ENCODE measurements at regions not wholly inside any gene's neighbourhood (a gene's known extent, or its start where the extent isn't known, plus 50 kb on each side); places are given as distances from the start of the nearest gene placed in this dataset.
A peak's percentile ranks its signal among the peaks of the same experiment; 100 is the strongest.

DNA sequence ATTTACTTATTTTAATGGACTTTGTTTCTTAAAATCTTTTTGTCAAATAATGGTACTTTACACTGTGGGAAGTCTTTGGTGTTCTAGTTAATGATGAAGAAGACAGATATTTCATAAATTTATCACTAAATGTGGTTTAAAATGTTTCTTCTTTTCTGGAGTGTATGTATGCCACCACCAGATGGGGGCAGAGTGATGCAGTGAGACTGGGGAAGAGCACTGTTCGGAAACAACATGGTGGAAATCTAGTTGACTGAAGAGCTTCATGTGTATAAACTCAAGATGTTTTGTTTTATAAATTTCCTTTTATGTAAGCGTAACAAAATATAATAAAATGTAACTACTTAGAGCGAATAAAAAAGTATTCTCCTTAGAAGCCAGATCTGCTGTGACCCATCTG, 195.1 kb downstream of the KCNE4 start:
- no peaks in the 10 kb centered on the region; a peak in 2 of 7 replicates for H3K36me3 Mint-ChIP-seq (ENCODE audit: insufficient read depth in 1 of 3, low read depth in 3 of 3)
- Histone ChIP-seq H3K18ac (ENCODE audit: insufficient read length, low read depth, low read length) (no peak overlapping the region), H2AK5ac (ENCODE audit: insufficient read length, low read length) (no peak overlapping the region), H2BK12ac (ENCODE audit: insufficient read length, low read depth, low read length) (no peak overlapping the region), H2BK120ac (ENCODE audit: low read depth, low read length, poor library complexity, severe bottlenecking) (no peak overlapping the region), H3K4ac (ENCODE audit: low read depth, low read length) (no peak overlapping the region), H2BK15ac (ENCODE audit: low read depth, low read length) (no peak overlapping the region), H3T11ph (ENCODE audit: low read length) (no peak overlapping the region), H3K9ac (ENCODE audit: extremely low read depth, insufficient read length, low read length) (no peak overlapping the region), H3K27me3 (ENCODE audit: insufficient read depth, low read length) (no peaks in the 10 kb centered on the region), H3K79me1 (ENCODE audit: insufficient read depth, low read depth, low read length, poor library complexity, severe bottlenecking) (no peaks in the 10 kb centered on the region), H3K79me2 (ENCODE audit: insufficient read depth, low read length) (no peaks in the 10 kb centered on the region), H4K8ac (replicated peaks; ENCODE audit: insufficient read length, low read depth, low read length) (no peak overlapping the region), H4K91ac (ENCODE audit: insufficient read length, low read depth, low read length) (no peak overlapping the region), H2BK20ac (ENCODE audit: low read depth, low read length, poor library complexity, severe bottlenecking) (no peak overlapping the region), H3K4me2 (ENCODE audit: insufficient read depth, insufficient read length, low read length) (no peak overlapping the region), H3K27ac (ENCODE audit: insufficient read length, low read depth, low read length) (no peak overlapping the region), H2AFZ (ENCODE audit: low read length) (no peak overlapping the region), H3K23me2 (ENCODE audit: insufficient read length, low read depth, low read length, poor library complexity, severe bottlenecking) (no peaks in the 10 kb centered on the region), H3K4me1 (ENCODE audit: insufficient read depth, low read length) (no peaks in the 10 kb centered on the region), H2BK5ac (ENCODE audit: insufficient read length, low read length) (no peak overlapping the region), H3K23ac (ENCODE audit: insufficient read length, low read depth, low read length) (no peak overlapping the region), H4K20me1 (ENCODE audit: control insufficient read depth, insufficient read depth, insufficient read length) (no peaks in the 10 kb centered on the region), H4K5ac (ENCODE audit: insufficient read length, low read depth, low read length) (no peak overlapping the region), H3K9me3 (ENCODE audit: control insufficient read depth, low read depth, low read length) (no peaks in the 10 kb centered on the region), H3K56ac (ENCODE audit: insufficient read length, low read depth, low read length) (no peak overlapping the region), H3K14ac (ENCODE audit: insufficient read depth, low read length) (no peak overlapping the region)
- no CpG with 5 or more reads among the region's 3 CpGs for WGBS (ENCODE audit: extremely low coverage, insufficient read length, low lambda C conversion rate)
- H3K4me3 Mint-ChIP-seq, result no peak overlapping the region
- H3K4me1 Mint-ChIP-seq, result no peaks in the 10 kb centered on the region
- DNase-seq, result no peak
- peaks cover 3 to 16% of the 10 kb centered on the region in 2 experiments for H3K9me3 Mint-ChIP-seq
- TF ChIP-seq CTCF (conservative IDR thresholded peaks at IDR 0.05), result peak; percentile 66
- H3K27ac Mint-ChIP-seq, result no peak overlapping the region
- H3K27me3 Mint-ChIP-seq (ENCODE audit: low read depth), result no peaks in the 10 kb centered on the region; the same call in none of the 2 replicates

Data from H9 (cell line).